ENCODE measurements at regions not wholly inside any gene's neighbourhood (a gene's known extent, or its start where the extent isn't known, plus 50 kb on each side); places are given as distances from the start of the nearest gene placed in this dataset.

- Histone ChIP-seq H2AFZ (ENCODE audit: low read depth, low read length) (no peak overlapping the region), H3K36me3 (ENCODE audit: insufficient read depth, low read length) (no peaks in the 10 kb centered on the region), H3K4me3 (ENCODE audit: low read depth in 1 of 2, low read length in 2 of 2) (no peak overlapping the region), H3K79me2 (ENCODE audit: insufficient read depth, low read length) (no peaks in the 10 kb centered on the region), H3K27me3 (ENCODE audit: insufficient read depth, low read length, poor library complexity) (peaks cover 9% of the 10 kb centered on the region), H3K4me2 (ENCODE audit: insufficient read depth, low read length) (no peak overlapping the region), H3K27ac (ENCODE audit: low read length) (no peak overlapping the region), H4K20me1 (ENCODE audit: insufficient read depth, low read length) (no peaks in the 10 kb centered on the region), H3K9me3 (ENCODE audit: insufficient read depth, low read length, severe bottlenecking) (no peaks in the 10 kb centered on the region), H3K4me1 (ENCODE audit: insufficient read depth, low read length) (no peaks in the 10 kb centered on the region), H3K9ac (ENCODE audit: low read depth, low read length) (no peak overlapping the region)
- DNase-seq, result no peak
- no peak for ATAC-seq (ENCODE audit: insufficient read depth, low read depth)
- TF ChIP-seq EZH2 (IDR thresholded peaks at IDR 0.05; ENCODE audit: borderline replicate concordance, low read depth, low read length, severe bottlenecking) (no peak), CTCF (IDR thresholded peaks at IDR 0.05; ENCODE audit: borderline replicate concordance, extremely low read depth, low read length, poor library complexity, severe bottlenecking) (no peak)
These were observed 159.7 kb upstream of the GLI2 start for GRCh38 chr2:120575966-120576365.

GRCh38 chr2:120576509-120577474 is 158.9 kb upstream of the GLI2 start:
- no peak for TF ChIP-seq EZH2 (IDR thresholded peaks at IDR 0.05; ENCODE audit: borderline replicate concordance, low read depth, low read length, severe bottlenecking)
- no peak for TF ChIP-seq CTCF (IDR thresholded peaks at IDR 0.05; ENCODE audit: borderline replicate concordance, extremely low read depth, low read length, poor library complexity, severe bottlenecking)
- H3K79me2 ChIP-seq (ENCODE audit: insufficient read depth, low read length), result no peaks in the 10 kb centered on the region
- H4K20me1 ChIP-seq (ENCODE audit: insufficient read depth, low read length), result no peaks in the 10 kb centered on the region
- no peak overlapping the region for H3K27ac ChIP-seq (ENCODE audit: low read length)
- no peak overlapping the region for H2AFZ ChIP-seq (ENCODE audit: low read depth, low read length)
- no peak overlapping the region for H3K4me3 ChIP-seq (ENCODE audit: low read depth in 1 of 2, low read length in 2 of 2)
- no peaks in the 10 kb centered on the region for H3K4me1 ChIP-seq (ENCODE audit: insufficient read depth, low read length)
- H3K36me3 ChIP-seq (ENCODE audit: insufficient read depth, low read length), result no peaks in the 10 kb centered on the region
- H3K27me3 ChIP-seq (ENCODE audit: insufficient read depth, low read length, poor library complexity), result peaks cover 9% of the 10 kb centered on the region
- H3K4me2 ChIP-seq (ENCODE audit: insufficient read depth, low read length), result no peak overlapping the region
- H3K9ac ChIP-seq (ENCODE audit: low read depth, low read length), result no peak overlapping the region
- no peaks in the 10 kb centered on the region for H3K9me3 ChIP-seq (ENCODE audit: insufficient read depth, low read length, severe bottlenecking)
- ATAC-seq (ENCODE audit: insufficient read depth, low read depth), result no peak
- no peak for DNase-seq

- H3K9ac ChIP-seq (ENCODE audit: low read depth, low read length), result no peak overlapping the region
These were observed 157.9 kb upstream of the GLI2 start for GRCh38 chr2:120577721-120578295.

More at GRCh38 chr2:120577721-120578295, 157.9 kb upstream of the GLI2 start:
- ATAC-seq (ENCODE audit: insufficient read depth, low read depth) (no peak), DNase-seq (no peak)
- Histone ChIP-seq H2AFZ (ENCODE audit: low read depth, low read length) (no peak overlapping the region), H3K9me3 (ENCODE audit: insufficient read depth, low read length, severe bottlenecking) (no peaks in the 10 kb centered on the region), H4K20me1 (ENCODE audit: insufficient read depth, low read length) (no peaks in the 10 kb centered on the region), H3K27me3 (ENCODE audit: insufficient read depth, low read length, poor library complexity) (peaks cover 9% of the 10 kb centered on the region), H3K27ac (ENCODE audit: low read length) (no peak overlapping the region), H3K4me2 (ENCODE audit: insufficient read depth, low read length) (no peak overlapping the region), H3K4me1 (ENCODE audit: insufficient read depth, low read length) (no peaks in the 10 kb centered on the region), H3K4me3 (ENCODE audit: low read depth in 1 of 2, low read length in 2 of 2) (no peak overlapping the region), H3K79me2 (ENCODE audit: insufficient read depth, low read length) (no peaks in the 10 kb centered on the region), H3K36me3 (ENCODE audit: insufficient read depth, low read length) (no peaks in the 10 kb centered on the region)
- TF ChIP-seq CTCF (IDR thresholded peaks at IDR 0.05; ENCODE audit: borderline replicate concordance, extremely low read depth, low read length, poor library complexity, severe bottlenecking) (no peak), EZH2 (IDR thresholded peaks at IDR 0.05; ENCODE audit: borderline replicate concordance, low read depth, low read length, severe bottlenecking) (no peak)
